ENCODE measurements at regions not wholly inside any gene's neighbourhood (a gene's known extent, or its start where the extent isn't known, plus 50 kb on each side); places are given as distances from the start of the nearest gene placed in this dataset.

DNA sequence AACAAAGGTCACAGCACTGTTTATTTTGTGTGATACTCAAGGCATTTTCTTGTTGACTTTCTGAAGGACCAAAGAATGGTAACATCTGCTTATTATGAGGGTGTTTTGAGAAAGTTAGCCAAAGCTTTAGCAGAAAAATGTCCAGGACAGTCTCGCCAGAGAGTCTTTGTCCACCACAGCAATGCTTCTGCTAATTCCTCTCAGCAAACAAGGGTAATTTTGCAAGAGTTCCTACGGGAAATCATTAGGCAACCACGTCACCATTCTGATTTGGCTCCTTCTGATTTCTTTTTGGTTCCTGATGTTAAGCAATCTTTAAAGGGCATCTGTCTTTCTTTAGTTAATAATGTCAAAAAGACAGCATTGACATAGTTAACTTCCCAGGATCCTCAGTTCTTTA lies 639.3 kb upstream of the STEAP1 start:
- intact Hi-C loops (cut with DNase I; ENCODE audit: low total_unique reads) = no loop called here
- Histone ChIP-seq H3K27ac (no peak overlapping the region), H3K27me3 (no peaks in the 10 kb centered on the region), H3K4me3 (no peak overlapping the region), H3K36me3 (no peaks in the 10 kb centered on the region), H3K9me3 (no peaks in the 10 kb centered on the region), H3K4me1 (no peaks in the 10 kb centered on the region)
- DNase-seq = no peak
- TF ChIP-seq, protein P1, sequence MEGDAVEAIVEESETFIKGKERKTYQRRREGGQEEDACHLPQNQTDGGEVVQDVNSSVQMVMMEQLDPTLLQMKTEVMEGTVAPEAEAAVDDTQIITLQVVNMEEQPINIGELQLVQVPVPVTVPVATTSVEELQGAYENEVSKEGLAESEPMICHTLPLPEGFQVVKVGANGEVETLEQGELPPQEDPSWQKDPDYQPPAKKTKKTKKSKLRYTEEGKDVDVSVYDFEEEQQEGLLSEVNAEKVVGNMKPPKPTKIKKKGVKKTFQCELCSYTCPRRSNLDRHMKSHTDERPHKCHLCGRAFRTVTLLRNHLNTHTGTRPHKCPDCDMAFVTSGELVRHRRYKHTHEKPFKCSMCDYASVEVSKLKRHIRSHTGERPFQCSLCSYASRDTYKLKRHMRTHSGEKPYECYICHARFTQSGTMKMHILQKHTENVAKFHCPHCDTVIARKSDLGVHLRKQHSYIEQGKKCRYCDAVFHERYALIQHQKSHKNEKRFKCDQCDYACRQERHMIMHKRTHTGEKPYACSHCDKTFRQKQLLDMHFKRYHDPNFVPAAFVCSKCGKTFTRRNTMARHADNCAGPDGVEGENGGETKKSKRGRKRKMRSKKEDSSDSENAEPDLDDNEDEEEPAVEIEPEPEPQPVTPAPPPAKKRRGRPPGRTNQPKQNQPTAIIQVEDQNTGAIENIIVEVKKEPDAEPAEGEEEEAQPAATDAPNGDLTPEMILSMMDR (IDR thresholded peaks at IDR 0.05) = no peak

DNA sequence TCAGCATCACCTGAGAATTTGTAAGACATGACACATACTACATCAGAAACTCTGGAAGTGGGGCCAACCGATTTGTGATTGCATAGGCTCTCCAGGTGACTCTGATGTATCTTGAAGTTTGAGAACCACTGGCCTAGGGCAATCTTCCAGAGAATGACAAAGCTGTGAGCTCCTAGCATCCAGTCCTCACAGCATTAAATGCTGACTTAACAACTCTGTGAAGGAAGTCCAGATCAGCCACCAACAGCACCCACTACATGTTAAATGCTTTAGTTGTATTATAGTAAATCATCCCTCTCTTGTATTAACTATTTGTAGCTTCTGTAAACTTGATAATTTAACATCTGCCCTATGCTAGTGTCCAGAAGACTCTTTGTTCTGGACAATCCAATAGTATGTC lies 636.5 kb upstream of the STEAP1 start:
- H3K4me3 ChIP-seq = no peak overlapping the region
- intact Hi-C loops (cut with DNase I; ENCODE audit: low total_unique reads) = no loop called here
- no peaks in the 10 kb centered on the region for H3K4me1 ChIP-seq
- DNase-seq = no peak
- H3K36me3 ChIP-seq = no peaks in the 10 kb centered on the region
- no peak overlapping the region for H3K27ac ChIP-seq
- H3K9me3 ChIP-seq = no peaks in the 10 kb centered on the region
- no peaks in the 10 kb centered on the region for H3K27me3 ChIP-seq
- TF ChIP-seq, protein P1 (IDR thresholded peaks at IDR 0.05) = no peak

DNA sequence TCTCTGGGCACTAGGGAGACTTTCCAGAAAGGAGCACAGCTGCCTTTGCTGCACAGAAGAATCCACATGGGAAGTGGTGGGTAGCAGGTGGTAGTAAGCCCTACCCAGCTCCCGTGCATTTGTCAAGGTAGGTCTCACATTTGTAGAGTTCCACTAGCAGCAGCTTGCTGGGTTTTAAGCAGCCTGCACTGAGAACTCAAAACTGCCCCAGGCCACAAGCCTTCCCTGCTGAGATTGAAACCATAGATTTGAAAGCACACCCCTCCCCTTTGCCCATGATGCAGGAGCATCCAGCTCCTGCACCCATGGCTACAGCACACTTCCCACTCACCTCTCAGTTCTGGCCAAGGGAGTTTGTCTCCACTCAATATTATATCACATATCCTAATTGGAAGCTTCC lies 604.5 kb upstream of the STEAP1 start:
- Histone ChIP-seq H3K4me1 (no peaks in the 10 kb centered on the region), H3K4me3 (no peak overlapping the region), H3K36me3 (no peaks in the 10 kb centered on the region), H3K27ac (no peak overlapping the region), H3K9me3 (no peaks in the 10 kb centered on the region), H3K27me3 (no peaks in the 10 kb centered on the region)
- intact Hi-C loops (cut with DNase I; ENCODE audit: low total_unique reads) = no loop called here
- TF ChIP-seq, protein P1 (IDR thresholded peaks at IDR 0.05) = no peak
- no peak for DNase-seq

DNA sequence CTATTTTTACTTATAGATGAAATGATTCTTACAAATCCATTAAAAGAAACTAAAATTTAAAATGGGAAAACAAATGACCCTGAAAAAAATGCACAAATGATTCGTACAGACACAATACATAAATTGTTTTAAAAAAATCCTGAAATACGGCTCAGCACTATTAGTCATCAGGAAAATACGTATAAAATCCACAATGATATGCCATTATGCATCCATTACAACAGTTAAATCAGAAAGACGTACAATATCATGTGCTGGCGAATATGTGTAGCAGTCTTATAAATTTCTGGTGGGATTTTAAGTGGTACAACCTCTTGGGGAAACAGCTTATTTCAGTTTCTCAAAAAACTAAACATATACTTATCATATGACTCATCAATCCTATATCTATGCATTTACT lies 600.1 kb upstream of the STEAP1 start:
- Histone ChIP-seq H3K4me3 (no peak overlapping the region), H3K9me3 (no peaks in the 10 kb centered on the region), H3K27ac (no peak overlapping the region), H3K27me3 (no peaks in the 10 kb centered on the region), H3K36me3 (no peaks in the 10 kb centered on the region), H3K4me1 (no peaks in the 10 kb centered on the region)
- TF ChIP-seq, protein P1 (IDR thresholded peaks at IDR 0.05) = no peak
- intact Hi-C loops (cut with DNase I; ENCODE audit: low total_unique reads) = no loop called here
- no peak for DNase-seq

DNA sequence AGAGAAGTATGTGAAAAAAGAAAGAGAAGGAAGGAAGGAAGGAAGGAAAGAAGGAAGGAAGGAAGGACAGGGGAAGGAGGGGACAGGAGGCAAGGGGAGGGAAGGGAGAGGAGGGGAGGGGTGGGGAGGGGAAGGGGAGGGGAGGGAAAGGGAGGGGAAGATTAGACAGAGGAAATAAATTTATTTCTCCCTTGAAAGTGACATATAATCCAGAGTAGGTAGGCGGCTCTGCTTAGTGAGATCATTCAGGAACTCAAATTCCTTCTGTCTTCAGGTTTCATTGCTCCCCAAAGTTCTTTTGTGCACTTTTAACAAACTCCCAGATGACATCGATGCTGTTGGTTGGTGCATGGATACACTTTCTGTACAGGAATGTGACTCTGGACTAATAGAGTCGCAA lies 594.7 kb upstream of the STEAP1 start:
- intact Hi-C loops (cut with DNase I; ENCODE audit: low total_unique reads) = no loop called here
- TF ChIP-seq, protein P1 (IDR thresholded peaks at IDR 0.05) = no peak
- no peaks in the 10 kb centered on the region for H3K9me3 ChIP-seq
- H3K4me3 ChIP-seq = no peak overlapping the region
- H3K27ac ChIP-seq = no peak overlapping the region
- H3K4me1 ChIP-seq = no peaks in the 10 kb centered on the region
- H3K27me3 ChIP-seq = no peaks in the 10 kb centered on the region
- no peak for DNase-seq
- no peaks in the 10 kb centered on the region for H3K36me3 ChIP-seq

DNA sequence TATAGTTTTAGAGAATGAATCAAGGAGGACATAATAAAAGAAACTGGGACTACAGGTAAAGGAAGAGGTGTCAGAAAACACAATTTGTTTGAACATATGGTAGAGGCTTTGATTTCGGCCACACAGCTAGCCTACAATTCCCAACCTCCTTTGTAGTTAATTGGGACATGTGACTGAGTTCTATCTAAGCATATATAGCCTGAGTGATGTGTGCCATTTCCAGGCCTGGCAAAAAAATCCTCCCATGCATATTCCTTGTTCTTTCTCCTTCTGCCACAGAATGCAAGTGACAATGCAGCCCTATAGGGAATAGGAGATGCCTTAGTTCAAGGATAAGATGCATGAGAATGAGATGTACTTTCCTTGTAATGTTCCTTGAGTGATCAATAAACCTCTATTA lies 590.7 kb upstream of the STEAP1 start:
- Histone ChIP-seq H3K4me3 (no peak overlapping the region), H3K27ac (no peak overlapping the region), H3K27me3 (no peaks in the 10 kb centered on the region), H3K36me3 (no peaks in the 10 kb centered on the region), H3K9me3 (peaks cover 0 to 4% (median 0%) of the 10 kb centered on the region in 3 donors), H3K4me1 (no peaks in the 10 kb centered on the region)
- intact Hi-C loops (cut with DNase I; ENCODE audit: low total_unique reads) = no loop called here
- DNase-seq = no peak
- TF ChIP-seq, protein P1 (IDR thresholded peaks at IDR 0.05) = no peak

Measured in tibial artery (tissue), 4 donors.